GM23338 (cell line): ENCODE measurements at regions not wholly inside any gene's neighbourhood (a gene's known extent, or its start where the extent isn't known, plus 50 kb on each side); places are given as distances from the start of the nearest gene placed in this dataset.

ENCODE experiments used
- ATAC-seq: fragments of 200-7000 bp; cut with Tn5 transposase; 3 replicates; pipeline ENCODE4 v1.9.1; 2020
- DNase-seq: peaks from one replicate; pipeline ENCODE4 v3.0.0-alpha.2; 2015; ENCODE audit warnings: low spot score
- H2AFZ ChIP-seq: fragments of 200-600 bp; sonication (generic); 2 replicates; pipeline ENCODE4 v1.8.0; 2016; ENCODE audit warnings: antibody characterized with exemption, mild to moderate bottlenecking, moderate library complexity
- H3F3A ChIP-seq: fragments of 200-600 bp; sonication (generic); replicated peaks from 2 replicates; pipeline ENCODE4 v1.8.0; 2017; ENCODE audit warnings: antibody characterized with exemption, mixed run types, low read depth
- H3K27ac ChIP-seq: fragments of 200-600 bp; sonication (generic); 2 replicates; pipeline ENCODE4 v1.6.1; 2016; ENCODE audit warnings: low read depth
- H3K27me3 ChIP-seq: fragments of 200-600 bp; sonication (generic); 2 replicates; pipeline ENCODE4 v1.8.0; 2016; ENCODE audit warnings: mild to moderate bottlenecking, mixed run types, moderate library complexity; ENCODE audit not compliant: insufficient read depth
- H3K36me3 ChIP-seq: fragments of 200-600 bp; sonication (generic); 2 replicates; pipeline ENCODE4 v1.8.0; 2016; ENCODE audit warnings: mild to moderate bottlenecking; ENCODE audit not compliant: insufficient read depth
- H3K4me1 ChIP-seq: fragments of 200-600 bp; sonication (generic); 2 replicates; pipeline ENCODE4 v1.8.0; 2016; ENCODE audit warnings: mild to moderate bottlenecking, moderate library complexity; ENCODE audit not compliant: insufficient read depth
- H3K4me2 ChIP-seq: fragments of 200-600 bp; sonication (generic); 2 replicates; pipeline ENCODE4 v1.7.1; 2017; ENCODE audit warnings: mixed run types
- H3K4me3 ChIP-seq: fragments of 200-600 bp; sonication (generic); 2 replicates; pipeline ENCODE4 v1.6.1; 2016; ENCODE audit warnings: mixed run types
- H3K79me2 ChIP-seq: fragments of 200-600 bp; sonication (generic); replicated peaks from 2 replicates; pipeline ENCODE4 v1.8.0; 2017; ENCODE audit warnings: mild to moderate bottlenecking; ENCODE audit not compliant: insufficient read depth
- H3K9me2 ChIP-seq: fragments of 200-600 bp; sonication (generic); 2 replicates; pipeline ENCODE4 v1.8.0; 2017; ENCODE audit not compliant: insufficient read depth
- H4K20me1 ChIP-seq: fragments of 200-600 bp; sonication (generic); replicated peaks from 2 replicates; pipeline ENCODE4 v1.8.0; 2017; ENCODE audit warnings: mild to moderate bottlenecking; ENCODE audit not compliant: insufficient read depth
- H3K27ac Mint-ChIP-seq: 2 replicates; pipeline ENCODE4 v1.8.0; 2020; ENCODE audit warnings: inconsistent platforms, mild to moderate bottlenecking, moderate library complexity, mixed read lengths
- H3K27me3 Mint-ChIP-seq: 3 replicates; pipeline ENCODE4 v1.8.0; 2022; ENCODE audit warnings: low read depth, mild to moderate bottlenecking, moderate library complexity, mixed read lengths, inconsistent platforms; ENCODE audit not compliant: insufficient read depth, poor library complexity
- H3K36me3 Mint-ChIP-seq: 3 replicates; pipeline ENCODE4 v1.8.0; 2021; ENCODE audit warnings: low read depth, mild to moderate bottlenecking, inconsistent platforms, moderate library complexity, mixed read lengths
- H3K4me1 Mint-ChIP-seq: 3 replicates; pipeline ENCODE4 v1.8.0; 2020; ENCODE audit warnings: mild to moderate bottlenecking, inconsistent platforms, mixed read lengths
- H3K4me3 Mint-ChIP-seq: 3 replicates; pipeline ENCODE4 v1.8.0; 2021; ENCODE audit warnings: moderate library complexity, mild to moderate bottlenecking, inconsistent platforms, mixed read lengths
- H3K9me3 Mint-ChIP-seq: 3 replicates; pipeline ENCODE4 v1.8.0; 2020; ENCODE audit warnings: moderate library complexity, mild to moderate bottlenecking, inconsistent platforms, mixed read lengths
- CREB1 ChIP-seq: fragments of 250-450 bp; sonication (Bioruptor Pico); IDR thresholded peaks from 2 replicates; pipeline ENCODE4 v1.5.0; 2020; ENCODE audit warnings: low read depth, mild to moderate bottlenecking, moderate library complexity
- CTCF ChIP-seq, 2 experiments: fragments of 200-600 bp in 1 of 2; sonication (generic) in 1 of 2; conservative IDR thresholded peaks; 2 replicates each; pipeline versions ENCODE4 v1.5.1 to v1.6.1; 2016 to 2017; ENCODE audit warnings: antibody characterized with exemption in 2 of 2, low read depth in 2 of 2, mild to moderate bottlenecking in 2 of 2, moderate library complexity in 1 of 2
- ETS1 ChIP-seq: IDR thresholded peaks from 2 replicates; pipeline ENCODE4 v1.6.1; 2016; ENCODE audit warnings: antibody characterized with exemption
- EZH2 ChIP-seq: fragments of 200-600 bp; sonication (generic); IDR thresholded peaks from one replicate; pipeline ENCODE4 v1.8.0; 2017; ENCODE audit warnings: antibody characterized with exemption, mild to moderate bottlenecking, low read depth; ENCODE audit not compliant: unreplicated experiment
- EZH2phosphoT487 ChIP-seq: fragments of 200-600 bp; sonication (generic); IDR thresholded peaks from one replicate; pipeline ENCODE4 v1.8.1; 2018; ENCODE audit warnings: antibody characterized with exemption; ENCODE audit not compliant: unreplicated experiment
- POLR2AphosphoS5 ChIP-seq: IDR thresholded peaks from 2 replicates; pipeline ENCODE4 v1.6.1; 2016; ENCODE audit warnings: antibody characterized with exemption, low read depth
- REST ChIP-seq: IDR thresholded peaks from one replicate; pipeline ENCODE4 v1.6.1; 2018; ENCODE audit warnings: antibody characterized with exemption; ENCODE audit not compliant: unreplicated experiment
- STAT1 ChIP-seq: IDR thresholded peaks from one replicate; pipeline ENCODE4 v1.6.1; 2016; ENCODE audit warnings: antibody characterized with exemption; ENCODE audit not compliant: unreplicated experiment
- ZNF114 ChIP-seq: fragments of 250-450 bp; sonication (Bioruptor Pico); IDR thresholded peaks from 2 replicates; pipeline ENCODE4 v1.5.0; 2020; ENCODE audit warnings: mild to moderate bottlenecking, moderate library complexity
- ZNF331 ChIP-seq: fragments of 250-450 bp; sonication (Bioruptor Pico); IDR thresholded peaks from 2 replicates; pipeline ENCODE4 v1.5.0; 2020; ENCODE audit warnings: low read depth, mild to moderate bottlenecking, moderate library complexity
- ZNF462 ChIP-seq: fragments of 250-450 bp; sonication (Bioruptor Pico); IDR thresholded peaks from 2 replicates; pipeline ENCODE4 v1.5.0; 2020; ENCODE audit warnings: mild to moderate bottlenecking, moderate library complexity

GRCh38 chr4:189032606-189033338 is 893.5 kb downstream of the TRIML1 start:
- no peak overlapping the region for H3K27ac Mint-ChIP-seq
- no peaks in the 10 kb centered on the region for H3K79me2 ChIP-seq
- H3K9me3 Mint-ChIP-seq: no peaks in the 10 kb centered on the region
- H3K4me2 ChIP-seq: no peak overlapping the region
- ATAC-seq (no peak), DNase-seq (no peak)
- H3K27ac ChIP-seq: no peak overlapping the region
- H3K27me3 Mint-ChIP-seq: peaks cover 1% of the 10 kb centered on the region
- no peaks in the 10 kb centered on the region for H3K36me3 Mint-ChIP-seq
- no peaks in the 10 kb centered on the region for H4K20me1 ChIP-seq
- H3K9me2 ChIP-seq: no peaks in the 10 kb centered on the region
- no peaks in the 10 kb centered on the region for H3F3A ChIP-seq
- no peak overlapping the region for H3K4me3 Mint-ChIP-seq
- no peak overlapping the region for H3K4me3 ChIP-seq
- H3K4me1 Mint-ChIP-seq: peaks cover 6% of the 10 kb centered on the region; the same call in 2 of the 3 replicates
- H3K27me3 ChIP-seq: no peaks in the 10 kb centered on the region
- no peaks in the 10 kb centered on the region for H3K36me3 ChIP-seq
- TF ChIP-seq ZNF114 (CRISPR knock-in tag) (no peak), EZH2 (no peak), STAT1 (no peak), ETS1 (no peak), ZNF462 (CRISPR knock-in tag) (no peak), REST (no peak), ZNF331 (CRISPR knock-in tag) (no peak), EZH2phosphoT487 (no peak), CREB1 (CRISPR knock-in tag) (no peak), CTCF (conservative IDR thresholded peaks at IDR 0.05; ENCODE audit: low read depth in 2 of 2) (no peak), POLR2AphosphoS5 (no peak)
- no peaks in the 10 kb centered on the region for H3K4me1 ChIP-seq
- no peak overlapping the region; the same call in 1 of the 2 replicates for H2AFZ ChIP-seq
